MM.1S (cell line): ENCODE measurements at regions not wholly inside any gene's neighbourhood (a gene's known extent, or its start where the extent isn't known, plus 50 kb on each side); places are given as distances from the start of the nearest gene placed in this dataset.
"Not testable (repeated sequence)": the region's sequence is repeated elsewhere in the genome, so short reads cannot be mapped to it uniquely, and the experiment has no call there.

Experiments used
- DNase-seq: peaks from one replicate; pipeline ENCODE4 v3.0.0-alpha.2; 2015
- H2AFZ ChIP-seq: fragments of 300-600 bp; sonication (generic); 2 replicates; pipeline ENCODE4 v1.6.0; 2016; ENCODE audit warnings: antibody characterized with exemption, low read length
- H3F3A ChIP-seq: fragments of 300-600 bp; sonication (generic); 2 replicates; pipeline ENCODE4 v1.6.1; 2016; ENCODE audit warnings: mild to moderate bottlenecking, antibody characterized with exemption, low read length, moderate library complexity, mixed read lengths; ENCODE audit not compliant: insufficient read depth
- H3K27ac ChIP-seq: fragments of 300-600 bp; sonication (generic); 2 replicates; pipeline ENCODE4 v1.5.1; 2016; ENCODE audit warnings: mild to moderate bottlenecking, low read length
- H3K27me3 ChIP-seq: fragments of 300-600 bp; sonication (generic); replicated peaks from 2 replicates; pipeline ENCODE4 v1.6.0; 2016; ENCODE audit warnings: low read length; ENCODE audit not compliant: insufficient read depth
- H3K36me3 ChIP-seq: fragments of 300-600 bp; sonication (generic); replicated peaks from 2 replicates; pipeline ENCODE4 v1.6.1; 2016; ENCODE audit warnings: mild to moderate bottlenecking, low read length, mixed read lengths; ENCODE audit not compliant: insufficient read depth
- H3K4me1 ChIP-seq: fragments of 300-600 bp; sonication (generic); 2 replicates; pipeline ENCODE4 v1.6.1; 2016; ENCODE audit warnings: low read length, mixed read lengths
- H3K4me2 ChIP-seq: fragments of 300-600 bp; sonication (generic); 2 replicates; pipeline ENCODE4 v1.6.0; 2016; ENCODE audit warnings: low read depth, low read length
- H3K4me3 ChIP-seq: fragments of 300-600 bp; sonication (generic); 2 replicates; pipeline ENCODE4 v1.5.1; 2016; ENCODE audit warnings: low read length, mixed read lengths
- H3K79me2 ChIP-seq: fragments of 300-600 bp; sonication (generic); 2 replicates; pipeline ENCODE4 v1.6.1; 2016; ENCODE audit warnings: mixed run types, low read length, mixed read lengths
- H3K9ac ChIP-seq: fragments of 300-600 bp; sonication (generic); 2 replicates; pipeline ENCODE4 v1.6.1; 2016; ENCODE audit warnings: low read length, mixed read lengths
- H3K9me2 ChIP-seq: fragments of 300-600 bp; sonication (generic); replicated peaks from 2 replicates; pipeline ENCODE4 v1.6.1; 2016; ENCODE audit warnings: mild to moderate bottlenecking, low read length, mixed read lengths; ENCODE audit not compliant: insufficient read depth
- H3K9me3 ChIP-seq: fragments of 300-600 bp; sonication (generic); replicated peaks from 2 replicates; pipeline ENCODE4 v1.6.1; 2016; ENCODE audit warnings: mild to moderate bottlenecking, low read length, mixed read lengths; ENCODE audit not compliant: insufficient read depth
- H4K20me1 ChIP-seq: fragments of 300-600 bp; sonication (generic); 2 replicates; pipeline ENCODE4 v1.6.1; 2016; ENCODE audit warnings: mild to moderate bottlenecking, low read length, moderate library complexity, mixed read lengths; ENCODE audit not compliant: insufficient read depth
- EZH2 ChIP-seq: fragments of 300-600 bp; sonication (generic); optimal IDR thresholded peaks from 2 replicates; pipeline ENCODE3; 2017; ENCODE audit warnings: low read depth, mild to moderate bottlenecking, antibody characterized with exemption, low read length, mixed read lengths
- EZH2phosphoT487 ChIP-seq: fragments of 300-600 bp; sonication (generic); IDR thresholded peaks from 2 replicates; pipeline ENCODE4 v1.6.1; 2018; ENCODE audit warnings: antibody characterized with exemption, low read length
- TF ChIP-seq, protein P1 (sequence below): fragments of 300-600 bp; sonication (generic); IDR thresholded peaks from 2 replicates; pipeline ENCODE4 v1.5.1; 2016; ENCODE audit warnings: antibody characterized with exemption, low read length, mixed read lengths

DNA sequence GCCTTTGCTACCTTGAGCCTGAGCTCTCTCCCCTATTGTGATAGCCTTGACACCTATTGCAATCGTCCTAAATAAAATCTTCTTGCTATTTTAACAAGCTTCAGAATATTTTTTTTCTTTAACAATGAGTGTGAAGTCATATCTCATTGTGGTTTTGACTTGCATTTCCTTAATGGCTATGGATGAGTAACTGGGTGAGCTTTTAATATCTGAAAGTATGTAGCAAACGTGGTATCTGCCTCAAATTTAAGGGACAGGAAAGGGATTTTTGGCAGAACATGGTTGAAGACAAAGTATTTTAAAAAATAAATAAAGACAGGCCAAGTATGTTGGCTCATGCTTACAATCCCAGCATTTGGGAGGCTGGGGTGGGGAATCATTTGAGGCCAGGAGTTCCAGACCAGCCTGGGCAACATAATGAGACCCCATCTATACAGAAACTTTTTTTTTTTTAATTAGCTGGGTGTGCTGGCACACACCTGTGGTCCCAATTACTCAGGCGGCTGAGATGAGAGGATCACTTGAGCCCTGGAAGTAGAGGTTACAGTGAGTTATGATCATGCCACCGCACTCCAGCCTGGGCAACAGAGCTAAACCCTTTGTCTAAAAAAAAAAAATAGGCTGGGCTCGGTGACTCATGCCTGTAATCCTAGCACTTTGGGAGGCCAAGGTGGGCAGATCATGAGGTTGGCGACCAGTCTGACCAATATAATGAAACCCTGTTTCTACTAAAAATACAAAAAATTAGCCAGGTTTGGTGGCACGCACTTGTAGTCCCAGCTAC is 319.3 kb upstream of the NRP1 start:
- Histone ChIP-seq H3K9me2 (no peaks in the 10 kb centered on the region), H3K4me1 (no peaks in the 10 kb centered on the region), H3K79me2 (no peaks in the 10 kb centered on the region), H3K9ac (no peak overlapping the region), H2AFZ (no peak overlapping the region), H3K4me3 (no peak overlapping the region), H3K27ac (no peak overlapping the region), H4K20me1 (no peaks in the 10 kb centered on the region), H3K27me3 (peaks cover 43% of the 10 kb centered on the region), H3F3A (no peaks in the 10 kb centered on the region), H3K4me2 (no peak overlapping the region), H3K36me3 (no peaks in the 10 kb centered on the region), H3K9me3 (no peaks in the 10 kb centered on the region)
- DNase-seq, result no peak
- no peak for TF ChIP-seq EZH2
- TF ChIP-seq, protein P1, sequence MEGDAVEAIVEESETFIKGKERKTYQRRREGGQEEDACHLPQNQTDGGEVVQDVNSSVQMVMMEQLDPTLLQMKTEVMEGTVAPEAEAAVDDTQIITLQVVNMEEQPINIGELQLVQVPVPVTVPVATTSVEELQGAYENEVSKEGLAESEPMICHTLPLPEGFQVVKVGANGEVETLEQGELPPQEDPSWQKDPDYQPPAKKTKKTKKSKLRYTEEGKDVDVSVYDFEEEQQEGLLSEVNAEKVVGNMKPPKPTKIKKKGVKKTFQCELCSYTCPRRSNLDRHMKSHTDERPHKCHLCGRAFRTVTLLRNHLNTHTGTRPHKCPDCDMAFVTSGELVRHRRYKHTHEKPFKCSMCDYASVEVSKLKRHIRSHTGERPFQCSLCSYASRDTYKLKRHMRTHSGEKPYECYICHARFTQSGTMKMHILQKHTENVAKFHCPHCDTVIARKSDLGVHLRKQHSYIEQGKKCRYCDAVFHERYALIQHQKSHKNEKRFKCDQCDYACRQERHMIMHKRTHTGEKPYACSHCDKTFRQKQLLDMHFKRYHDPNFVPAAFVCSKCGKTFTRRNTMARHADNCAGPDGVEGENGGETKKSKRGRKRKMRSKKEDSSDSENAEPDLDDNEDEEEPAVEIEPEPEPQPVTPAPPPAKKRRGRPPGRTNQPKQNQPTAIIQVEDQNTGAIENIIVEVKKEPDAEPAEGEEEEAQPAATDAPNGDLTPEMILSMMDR, result no peak
- no peak for TF ChIP-seq EZH2phosphoT487

DNA sequence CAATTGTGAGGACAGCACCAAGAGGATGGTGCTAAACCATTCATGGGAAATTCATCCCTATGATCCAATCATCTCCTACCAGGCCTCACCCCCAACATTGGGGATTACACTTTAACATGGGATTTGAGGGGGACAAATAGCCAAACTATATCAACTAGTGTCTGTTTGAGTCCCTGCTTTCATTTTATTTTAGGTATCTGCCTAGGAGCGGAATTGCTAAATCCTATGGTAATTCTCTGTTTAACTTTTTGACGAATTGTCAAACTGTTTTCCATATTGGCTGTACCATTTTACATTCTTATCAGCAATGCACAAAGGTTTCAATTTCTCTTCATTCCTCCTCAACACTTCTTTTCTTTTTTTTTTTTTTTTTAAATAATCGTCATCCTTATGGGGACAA is 318.4 kb upstream of the NRP1 start:
- H3K9me3 ChIP-seq, result no peaks in the 10 kb centered on the region
- H3K4me3 ChIP-seq, result no peak overlapping the region
- no peak overlapping the region for H3K27ac ChIP-seq
- no peaks in the 10 kb centered on the region for H3K4me1 ChIP-seq
- H3K79me2 ChIP-seq, result no peaks in the 10 kb centered on the region
- no peak for DNase-seq
- H3K9ac ChIP-seq, result no peak overlapping the region
- no peaks in the 10 kb centered on the region for H4K20me1 ChIP-seq
- no peak for TF ChIP-seq EZH2
- TF ChIP-seq, protein P1, result no peak
- TF ChIP-seq EZH2phosphoT487, result no peak
- H2AFZ ChIP-seq, result no peak overlapping the region
- no peak overlapping the region for H3K4me2 ChIP-seq
- H3K27me3 ChIP-seq, result peaks cover 37% of the 10 kb centered on the region
- no peaks in the 10 kb centered on the region for H3F3A ChIP-seq
- H3K9me2 ChIP-seq, result no peaks in the 10 kb centered on the region
- no peaks in the 10 kb centered on the region for H3K36me3 ChIP-seq

DNA sequence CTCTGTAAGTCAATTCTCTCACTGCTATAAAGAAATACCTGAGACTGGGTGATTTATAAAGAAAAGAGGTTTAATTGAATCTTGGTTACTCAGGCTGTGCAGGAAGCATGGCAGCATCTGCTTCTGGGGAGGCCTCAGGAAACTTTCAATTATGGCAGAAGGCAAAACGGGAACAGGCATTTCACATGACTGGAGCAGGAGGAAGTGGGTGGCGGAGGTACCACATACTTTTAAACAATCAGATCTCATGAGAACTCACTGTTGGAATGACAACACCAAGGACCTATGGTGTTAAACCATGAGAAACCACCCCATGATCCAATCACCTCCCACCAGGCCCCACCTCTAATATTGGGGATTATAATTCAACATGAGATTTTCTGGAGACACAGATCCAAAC is 315.7 kb upstream of the NRP1 start:
- H3F3A ChIP-seq, H3K4me3 ChIP-seq, H3K36me3 ChIP-seq, H4K20me1 ChIP-seq, H3K79me2 ChIP-seq, H3K9me2 ChIP-seq, H2AFZ ChIP-seq, H3K4me1 ChIP-seq, H3K9ac ChIP-seq, DNase-seq, H3K27ac ChIP-seq, H3K4me2 ChIP-seq, H3K9me3 ChIP-seq: not testable (repeated sequence)
- peaks cover 22% of the 10 kb centered on the region for H3K27me3 ChIP-seq

DNA sequence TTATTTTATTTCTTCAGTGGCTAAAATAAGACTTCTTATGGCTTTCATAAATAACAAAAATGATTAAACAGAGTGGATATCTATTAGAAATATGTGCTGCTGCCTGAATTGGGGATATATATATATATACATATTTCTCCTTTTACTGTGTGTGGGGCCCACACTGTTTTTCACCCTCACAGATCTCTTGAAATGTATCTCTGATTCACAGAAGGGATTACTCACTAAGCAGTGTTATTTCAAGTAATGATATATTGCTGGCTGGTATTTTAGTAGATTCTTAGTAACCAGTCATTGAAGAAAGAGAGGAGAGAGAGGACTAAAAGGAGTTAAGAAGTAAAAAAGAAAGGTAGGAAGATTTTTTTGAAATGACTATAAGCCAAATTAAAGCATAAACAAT is 308.6 kb upstream of the NRP1 start:
- TF ChIP-seq, protein P1, result no peak
- Histone ChIP-seq H3F3A (no peaks in the 10 kb centered on the region), H3K4me2 (no peak overlapping the region), H3K27me3 (no peaks in the 10 kb centered on the region), H3K27ac (no peak overlapping the region), H3K9ac (no peak overlapping the region), H3K36me3 (no peaks in the 10 kb centered on the region), H2AFZ (no peak overlapping the region), H3K4me3 (no peak overlapping the region), H4K20me1 (no peaks in the 10 kb centered on the region), H3K9me3 (no peaks in the 10 kb centered on the region), H3K4me1 (no peaks in the 10 kb centered on the region), H3K79me2 (no peaks in the 10 kb centered on the region), H3K9me2 (no peaks in the 10 kb centered on the region)
- DNase-seq, result no peak
